ENCODE measurements at regions not wholly inside any gene's neighbourhood (a gene's known extent, or its start where the extent isn't known, plus 50 kb on each side); places are given as distances from the start of the nearest gene placed in this dataset.

GRCh38 chr5:109946610-109947009 lies 256.9 kb downstream of the MAN2A1 start:
- TF ChIP-seq, protein P1, sequence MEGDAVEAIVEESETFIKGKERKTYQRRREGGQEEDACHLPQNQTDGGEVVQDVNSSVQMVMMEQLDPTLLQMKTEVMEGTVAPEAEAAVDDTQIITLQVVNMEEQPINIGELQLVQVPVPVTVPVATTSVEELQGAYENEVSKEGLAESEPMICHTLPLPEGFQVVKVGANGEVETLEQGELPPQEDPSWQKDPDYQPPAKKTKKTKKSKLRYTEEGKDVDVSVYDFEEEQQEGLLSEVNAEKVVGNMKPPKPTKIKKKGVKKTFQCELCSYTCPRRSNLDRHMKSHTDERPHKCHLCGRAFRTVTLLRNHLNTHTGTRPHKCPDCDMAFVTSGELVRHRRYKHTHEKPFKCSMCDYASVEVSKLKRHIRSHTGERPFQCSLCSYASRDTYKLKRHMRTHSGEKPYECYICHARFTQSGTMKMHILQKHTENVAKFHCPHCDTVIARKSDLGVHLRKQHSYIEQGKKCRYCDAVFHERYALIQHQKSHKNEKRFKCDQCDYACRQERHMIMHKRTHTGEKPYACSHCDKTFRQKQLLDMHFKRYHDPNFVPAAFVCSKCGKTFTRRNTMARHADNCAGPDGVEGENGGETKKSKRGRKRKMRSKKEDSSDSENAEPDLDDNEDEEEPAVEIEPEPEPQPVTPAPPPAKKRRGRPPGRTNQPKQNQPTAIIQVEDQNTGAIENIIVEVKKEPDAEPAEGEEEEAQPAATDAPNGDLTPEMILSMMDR (IDR thresholded peaks at IDR 0.05) = no peak
- no peak for TF ChIP-seq POLR2A (IDR thresholded peaks at IDR 0.05)
